KMS-11 (cell line): ENCODE measurements at regions not wholly inside any gene's neighbourhood (a gene's known extent, or its start where the extent isn't known, plus 50 kb on each side); places are given as distances from the start of the nearest gene placed in this dataset.

Experiments
- H2AFZ ChIP-seq: fragments of 200-600 bp; sonication (generic); 2 replicates; pipeline ENCODE4 v1.6.1; 2016; ENCODE audit warnings: antibody characterized with exemption, mixed run types, low read depth
- H3K27ac ChIP-seq: fragments of 200-600 bp; sonication (generic); 2 replicates; pipeline ENCODE4 v1.6.1; 2016; ENCODE audit warnings: mild to moderate bottlenecking, mixed run types
- H3K27me3 ChIP-seq: fragments of 200-600 bp; sonication (generic); 2 replicates; pipeline ENCODE4 v1.6.1; 2017; ENCODE audit warnings: mild to moderate bottlenecking, low read depth, mixed run types, moderate library complexity; ENCODE audit not compliant: insufficient read depth
- H3K36me3 ChIP-seq: fragments of 200-600 bp; sonication (generic); 2 replicates; pipeline ENCODE4 v1.6.1; 2017; ENCODE audit warnings: mild to moderate bottlenecking, mixed run types; ENCODE audit not compliant: insufficient read depth
- H3K4me1 ChIP-seq: fragments of 200-600 bp; sonication (generic); 2 replicates; pipeline ENCODE4 v1.6.1; 2016; ENCODE audit warnings: mild to moderate bottlenecking, low read depth, mixed run types; ENCODE audit not compliant: poor library complexity, severe bottlenecking
- H3K4me2 ChIP-seq: fragments of 200-600 bp; sonication (generic); 2 replicates; pipeline ENCODE4 v1.7.0; 2016; ENCODE audit warnings: mild to moderate bottlenecking, mixed run types
- H3K4me3 ChIP-seq: fragments of 200-600 bp; sonication (generic); IDR thresholded peaks from 2 replicates; pipeline ENCODE4 v1.6.1; 2017; ENCODE audit warnings: low read depth, low read length, mixed read lengths; ENCODE audit not compliant: insufficient read depth
- H3K79me2 ChIP-seq: fragments of 200-600 bp; sonication (generic); 2 replicates; pipeline ENCODE4 v1.6.1; 2016; ENCODE audit warnings: low read depth, mixed run types; ENCODE audit not compliant: insufficient read depth
- H3K9ac ChIP-seq: fragments of 200-600 bp; sonication (generic); 2 replicates; pipeline ENCODE4 v1.6.1; 2016; ENCODE audit warnings: mild to moderate bottlenecking, mixed run types
- H4K20me1 ChIP-seq: fragments of 200-600 bp; sonication (generic); 2 replicates; pipeline ENCODE4 v1.6.1; 2016; ENCODE audit warnings: mild to moderate bottlenecking, mixed run types; ENCODE audit not compliant: insufficient read depth
- CTCF ChIP-seq: fragments of 200-600 bp; sonication (generic); conservative IDR thresholded peaks from 2 replicates; pipeline ENCODE4 v1.6.1; 2017; ENCODE audit warnings: low read depth, mild to moderate bottlenecking, antibody characterized with exemption, low read length, moderate library complexity, mixed read lengths

GRCh38 chr2:181742922-181743722 is 62.8 kb upstream of the NEUROD1 start:
- Histone ChIP-seq H3K27me3 (no peaks in the 10 kb centered on the region), H3K36me3 (no peaks in the 10 kb centered on the region), H3K27ac (no peak overlapping the region), H4K20me1 (no peaks in the 10 kb centered on the region), H3K4me1 (no peaks in the 10 kb centered on the region), H3K9ac (no peak overlapping the region), H3K79me2 (no peaks in the 10 kb centered on the region), H3K4me2 (no peak overlapping the region), H2AFZ (no peak overlapping the region), H3K4me3 (no peak overlapping the region)
- TF ChIP-seq CTCF = peak; percentile 74

GRCh38 chr2:181743723-181744031 is 63.4 kb upstream of the NEUROD1 start:
- Histone ChIP-seq H3K4me3 (no peak overlapping the region), H3K4me1 (no peaks in the 10 kb centered on the region), H3K9ac (no peak overlapping the region), H2AFZ (no peak overlapping the region), H3K4me2 (no peak overlapping the region), H3K27me3 (no peaks in the 10 kb centered on the region), H3K36me3 (no peaks in the 10 kb centered on the region), H3K27ac (no peak overlapping the region), H4K20me1 (no peaks in the 10 kb centered on the region), H3K79me2 (no peaks in the 10 kb centered on the region)
- TF ChIP-seq CTCF = no peak

- Histone ChIP-seq H3K79me2 (no peaks in the 10 kb centered on the region), H3K36me3 (no peaks in the 10 kb centered on the region), H3K9ac (no peak overlapping the region), H3K4me2 (no peak overlapping the region), H3K4me1 (no peaks in the 10 kb centered on the region), H3K4me3 (no peak overlapping the region), H3K27ac (no peak overlapping the region), H2AFZ (no peak overlapping the region), H4K20me1 (no peaks in the 10 kb centered on the region), H3K27me3 (no peaks in the 10 kb centered on the region)
- no peak for TF ChIP-seq CTCF
Measured at GRCh38 chr2:181745796-181746540, 65.7 kb upstream of the NEUROD1 start.

GRCh38 chr2:181746844-181747243 is 66.5 kb upstream of the NEUROD1 start:
- Histone ChIP-seq H3K27me3 (no peaks in the 10 kb centered on the region), H3K27ac (no peak overlapping the region), H3K79me2 (no peaks in the 10 kb centered on the region), H4K20me1 (no peaks in the 10 kb centered on the region), H3K4me2 (no peak overlapping the region), H3K4me1 (no peaks in the 10 kb centered on the region), H3K9ac (no peak overlapping the region), H2AFZ (no peak overlapping the region), H3K4me3 (no peak overlapping the region), H3K36me3 (no peaks in the 10 kb centered on the region)
- TF ChIP-seq CTCF = no peak
